ENCODE measurements at regions not wholly inside any gene's neighbourhood (a gene's known extent, or its start where the extent isn't known, plus 50 kb on each side); places are given as distances from the start of the nearest gene placed in this dataset.
"Not testable (repeated sequence)": the region's sequence is repeated elsewhere in the genome, so short reads cannot be mapped to it uniquely, and the experiment has no call there.

DNA sequence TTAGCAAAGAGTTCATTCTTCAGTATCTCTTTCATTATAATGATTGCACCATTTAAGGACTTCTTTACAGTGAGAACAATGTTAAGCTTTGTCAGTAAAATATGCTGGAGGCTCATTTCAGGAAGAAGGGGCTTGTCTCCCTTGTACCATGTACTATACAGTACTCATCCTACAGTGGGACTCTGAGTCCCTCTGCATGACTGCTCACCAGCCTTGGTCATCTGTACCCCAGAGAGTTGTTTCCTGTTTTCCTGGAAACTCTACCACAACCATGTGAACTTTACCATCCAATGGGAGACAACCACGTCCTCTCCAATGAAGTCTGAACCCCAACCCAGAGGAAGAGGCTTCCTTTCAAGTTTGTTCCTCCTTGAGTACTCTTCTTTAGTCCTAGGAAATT, 1171.1 kb upstream of the CRIM1 start:
- Mint-ChIP-seq H3K9me3 (no peaks in the 10 kb centered on the region), H3K36me3 (no peaks in the 10 kb centered on the region), H3K4me1 (no peaks in the 10 kb centered on the region), H3K4me3 (no peak overlapping the region), H3K27ac (no peak overlapping the region), H3K27me3 (ENCODE audit: insufficient read depth, low read depth) (no peaks in the 10 kb centered on the region)
- TF ChIP-seq, protein P1, sequence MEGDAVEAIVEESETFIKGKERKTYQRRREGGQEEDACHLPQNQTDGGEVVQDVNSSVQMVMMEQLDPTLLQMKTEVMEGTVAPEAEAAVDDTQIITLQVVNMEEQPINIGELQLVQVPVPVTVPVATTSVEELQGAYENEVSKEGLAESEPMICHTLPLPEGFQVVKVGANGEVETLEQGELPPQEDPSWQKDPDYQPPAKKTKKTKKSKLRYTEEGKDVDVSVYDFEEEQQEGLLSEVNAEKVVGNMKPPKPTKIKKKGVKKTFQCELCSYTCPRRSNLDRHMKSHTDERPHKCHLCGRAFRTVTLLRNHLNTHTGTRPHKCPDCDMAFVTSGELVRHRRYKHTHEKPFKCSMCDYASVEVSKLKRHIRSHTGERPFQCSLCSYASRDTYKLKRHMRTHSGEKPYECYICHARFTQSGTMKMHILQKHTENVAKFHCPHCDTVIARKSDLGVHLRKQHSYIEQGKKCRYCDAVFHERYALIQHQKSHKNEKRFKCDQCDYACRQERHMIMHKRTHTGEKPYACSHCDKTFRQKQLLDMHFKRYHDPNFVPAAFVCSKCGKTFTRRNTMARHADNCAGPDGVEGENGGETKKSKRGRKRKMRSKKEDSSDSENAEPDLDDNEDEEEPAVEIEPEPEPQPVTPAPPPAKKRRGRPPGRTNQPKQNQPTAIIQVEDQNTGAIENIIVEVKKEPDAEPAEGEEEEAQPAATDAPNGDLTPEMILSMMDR (IDR thresholded peaks at IDR 0.05): no peak
- TF ChIP-seq EZH2phosphoT487 (IDR thresholded peaks at IDR 0.05): no peak
- no peak for TF ChIP-seq EZH2 (IDR thresholded peaks at IDR 0.05)
- no peaks in the 10 kb centered on the region for H4K20me1 ChIP-seq (ENCODE audit: low read depth)
- no peak overlapping the region for H3K4me3 ChIP-seq
- no peak for DNase-seq (ENCODE audit: low spot score)
- no peak overlapping the region for H3K4me2 ChIP-seq
- peak overlapping the region; percentile 32 for H2AFZ ChIP-seq (replicated peaks)
- no peak overlapping the region for H3K9ac ChIP-seq
- H3K27me3 ChIP-seq: no peaks in the 10 kb centered on the region
- no peaks in the 10 kb centered on the region for H3K9me3 ChIP-seq (ENCODE audit: low read depth)
- no peak overlapping the region for H3K27ac ChIP-seq
- H3K36me3 ChIP-seq: no peaks in the 10 kb centered on the region
- no peaks in the 10 kb centered on the region for H3K4me1 ChIP-seq
- H3F3A ChIP-seq (ENCODE audit: low read depth): no peaks in the 10 kb centered on the region
- no peaks in the 10 kb centered on the region for H3K79me2 ChIP-seq (ENCODE audit: low read depth)

DNA sequence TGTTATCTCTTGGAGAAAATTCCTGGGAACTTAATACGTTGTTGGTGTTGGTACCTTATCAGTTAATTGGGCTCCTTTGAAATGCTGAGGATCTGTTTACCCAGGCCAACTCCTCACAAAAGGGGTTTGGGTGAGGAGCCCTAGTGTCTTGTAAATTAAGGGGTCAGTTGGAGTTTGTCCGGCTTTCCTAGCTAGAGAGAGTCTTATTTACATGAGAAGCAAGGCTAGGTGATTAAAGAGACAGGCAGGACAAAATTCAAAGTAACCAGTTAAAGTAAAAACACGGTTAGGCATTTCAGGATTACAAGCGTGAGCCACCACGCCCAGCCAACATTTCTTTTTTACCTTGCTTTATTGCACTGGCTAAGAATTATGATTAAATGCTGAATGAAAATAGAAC, 1178.9 kb upstream of the CRIM1 start:
- H3K9ac ChIP-seq; H3K4me3 ChIP-seq; H3K27ac ChIP-seq; H3K27ac Mint-ChIP-seq; H3K4me1 Mint-ChIP-seq; H3K36me3 ChIP-seq; H3K27me3 ChIP-seq; H3K9me3 Mint-ChIP-seq; H2AFZ ChIP-seq (replicated peaks); H3K9me3 ChIP-seq (ENCODE audit: low read depth); H4K20me1 ChIP-seq (ENCODE audit: low read depth); H3K27me3 Mint-ChIP-seq (ENCODE audit: insufficient read depth, low read depth); H3K4me3 Mint-ChIP-seq; H3F3A ChIP-seq (ENCODE audit: low read depth); H3K79me2 ChIP-seq (ENCODE audit: low read depth); H3K36me3 Mint-ChIP-seq: not testable (repeated sequence)
- peak; percentile 69 for DNase-seq (ENCODE audit: low spot score)
- Histone ChIP-seq H3K4me1 (peaks cover 20% of the 10 kb centered on the region), H3K4me2 (peak overlapping the region; percentile 61)
- TF ChIP-seq EZH2phosphoT487 (IDR thresholded peaks at IDR 0.05): peak; percentile 52

DNA sequence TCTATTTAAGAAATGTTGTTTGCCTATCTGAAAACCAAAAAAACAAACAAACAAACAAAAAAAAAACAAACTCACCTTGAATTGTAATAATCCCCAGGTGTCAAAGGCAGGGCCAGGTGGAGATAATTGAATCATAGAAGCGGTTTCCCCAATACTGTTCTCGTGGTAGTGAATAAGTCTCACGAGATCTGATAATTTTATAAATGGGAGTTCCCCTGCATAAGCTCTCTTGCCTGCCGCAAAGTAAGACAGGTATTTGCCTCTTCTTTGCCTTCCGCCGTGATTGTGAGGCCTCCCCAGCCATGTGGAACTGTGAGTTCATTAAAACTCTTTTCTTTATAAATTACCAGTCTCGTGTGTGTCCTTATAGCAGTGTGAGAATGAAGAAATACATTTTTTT, 1180.7 kb upstream of the CRIM1 start:
- Histone ChIP-seq H3K27ac (no peak overlapping the region), H3K79me2 (ENCODE audit: low read depth) (no peaks in the 10 kb centered on the region), H3K9me3 (ENCODE audit: low read depth) (no peaks in the 10 kb centered on the region), H3F3A (ENCODE audit: low read depth) (peaks cover 7% of the 10 kb centered on the region), H3K27me3 (no peaks in the 10 kb centered on the region), H2AFZ (replicated peaks) (no peak overlapping the region), H3K9ac (no peak overlapping the region), H3K4me2 (no peak overlapping the region), H3K4me3 (no peak overlapping the region), H4K20me1 (ENCODE audit: low read depth) (no peaks in the 10 kb centered on the region), H3K4me1 (peaks cover 20% of the 10 kb centered on the region), H3K36me3 (no peaks in the 10 kb centered on the region)
- no peaks in the 10 kb centered on the region for H3K9me3 Mint-ChIP-seq
- no peak for DNase-seq (ENCODE audit: low spot score)
- H3K4me1 Mint-ChIP-seq: no peaks in the 10 kb centered on the region
- TF ChIP-seq EZH2phosphoT487 (IDR thresholded peaks at IDR 0.05) (no peak), EZH2 (IDR thresholded peaks at IDR 0.05) (no peak)
- TF ChIP-seq, protein P1 (IDR thresholded peaks at IDR 0.05): no peak
- no peaks in the 10 kb centered on the region for H3K36me3 Mint-ChIP-seq
- no peak overlapping the region for H3K4me3 Mint-ChIP-seq
- no peak overlapping the region for H3K27ac Mint-ChIP-seq
- H3K27me3 Mint-ChIP-seq (ENCODE audit: insufficient read depth, low read depth): no peaks in the 10 kb centered on the region

DNA sequence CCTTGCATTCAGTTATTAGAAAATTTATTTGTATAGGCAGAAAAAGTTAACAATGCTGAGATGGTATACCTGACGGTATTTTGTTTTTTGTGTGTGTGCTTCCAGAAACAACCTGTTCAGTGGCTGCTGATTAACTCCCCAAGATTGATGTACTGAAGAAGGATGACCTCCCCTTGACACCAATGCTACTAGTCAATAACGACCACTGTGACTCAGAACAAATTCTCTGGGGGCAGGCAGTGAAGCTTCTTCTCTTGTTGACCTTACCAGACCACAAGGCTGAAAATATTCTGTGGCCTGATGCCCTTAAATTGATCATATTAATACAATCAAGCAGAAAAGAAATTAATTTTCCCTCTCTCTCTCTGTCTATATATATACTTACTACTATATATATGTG, 1182.9 kb upstream of the CRIM1 start:
- Histone ChIP-seq H3K27me3 (no peaks in the 10 kb centered on the region), H2AFZ (replicated peaks) (no peak overlapping the region), H3K79me2 (ENCODE audit: low read depth) (no peaks in the 10 kb centered on the region), H3K4me3 (no peak overlapping the region), H3K36me3 (no peaks in the 10 kb centered on the region), H3K9ac (no peak overlapping the region), H3K27ac (no peak overlapping the region), H4K20me1 (ENCODE audit: low read depth) (no peaks in the 10 kb centered on the region), H3K4me2 (no peak overlapping the region), H3F3A (ENCODE audit: low read depth) (peaks cover 7% of the 10 kb centered on the region), H3K4me1 (peaks cover 9% of the 10 kb centered on the region), H3K9me3 (ENCODE audit: low read depth) (no peaks in the 10 kb centered on the region)
- no peaks in the 10 kb centered on the region for H3K4me1 Mint-ChIP-seq
- H3K27ac Mint-ChIP-seq: no peak overlapping the region
- DNase-seq (ENCODE audit: low spot score): no peak
- TF ChIP-seq, protein P1 (IDR thresholded peaks at IDR 0.05): no peak
- TF ChIP-seq EZH2phosphoT487 (IDR thresholded peaks at IDR 0.05): no peak
- TF ChIP-seq EZH2 (IDR thresholded peaks at IDR 0.05): no peak
- H3K4me3 Mint-ChIP-seq: no peak overlapping the region
- H3K9me3 Mint-ChIP-seq: no peaks in the 10 kb centered on the region
- no peaks in the 10 kb centered on the region for H3K27me3 Mint-ChIP-seq (ENCODE audit: insufficient read depth, low read depth)
- H3K36me3 Mint-ChIP-seq: no peaks in the 10 kb centered on the region

Measured in neural progenitor cell (in vitro differentiated cells).